SK-N-SH (cell line): ENCODE measurements at regions not wholly inside any gene's neighbourhood (a gene's known extent, or its start where the extent isn't known, plus 50 kb on each side); places are given as distances from the start of the nearest gene placed in this dataset.

Source experiments
- CTCF ChIA-PET: fragments of 300-600, 350-600 bp; formaldehyde crosslinking; extraction: SDS; loops from one replicate; lab custom pipeline; 2021; lab: Yijun Ruan, JAX
- POLR2A ChIA-PET: fragments of 350-600 bp; sonication (Branson Sonifier 250); formaldehyde crosslinking; extraction: SDS; loops from one replicate; lab custom pipeline; 2020; ENCODE audit warnings: antibody characterized with exemption, inconsistent platforms; lab: Yijun Ruan, JAX
- DNase-seq: peaks from one replicate; pipeline ENCODE4 v3.0.0; 2012
- H2AFZ ChIP-seq: fragments of 200-600 bp; sonication (generic); 2 replicates; pipeline ENCODE4 v1.8.1; 2016; ENCODE audit warnings: antibody characterized with exemption, mild to moderate bottlenecking, low read depth
- H3F3A ChIP-seq: fragments of 200-600 bp; sonication (generic); replicated peaks from 2 replicates; pipeline ENCODE3; 2016; ENCODE audit warnings: antibody characterized with exemption, mild to moderate bottlenecking; ENCODE audit not compliant: insufficient read depth
- H3K27ac ChIP-seq, 2 experiments: fragments of 200-500 bp in 1 of 2; fragments of 200-600 bp in 1 of 2; sonication (Bioruptor generic) in 1 of 2; sonication (generic), shearing (Covaris generic) in 1 of 2; 2 replicates each; pipeline versions ENCODE4 v1.5.1 to v1.6.1; 2014 to 2016; ENCODE audit warnings: low read depth in 2 of 2, inconsistent platforms in 1 of 2, low read length in 1 of 2, mild to moderate bottlenecking in 1 of 2, mixed read lengths in 1 of 2
- H3K27me3 ChIP-seq: fragments of 200-600 bp; sonication (generic), shearing (Covaris generic); 2 replicates; pipeline ENCODE4 v1.6.1; 2016; ENCODE audit warnings: mixed run types; ENCODE audit not compliant: insufficient read depth
- H3K36me3 ChIP-seq, 2 experiments: fragments of 200-500 bp in 1 of 2; fragments of 200-600 bp in 1 of 2; sonication (Bioruptor generic) in 1 of 2; sonication (generic) in 1 of 2; replicated peaks in 1 of 2; 2 replicates each; pipeline versions ENCODE3 to v1.5.1; 2014 to 2016; ENCODE audit warnings: low read length in 1 of 2, mild to moderate bottlenecking in 1 of 2; ENCODE audit not compliant: insufficient read depth in 2 of 2, control insufficient read depth in 1 of 2
- H3K4me1 ChIP-seq, 2 experiments: fragments of 200-500 bp in 1 of 2; fragments of 200-600 bp in 1 of 2; sonication (Bioruptor generic) in 1 of 2; sonication (generic), shearing (Covaris generic) in 1 of 2; 2 replicates each; pipeline versions ENCODE4 v1.5.1 to v1.6.1; 2014 to 2016; ENCODE audit warnings: low read depth in 1 of 2, low read length in 1 of 2, mixed run types in 1 of 2; ENCODE audit not compliant: insufficient read depth in 2 of 2, control insufficient read depth in 1 of 2
- H3K4me2 ChIP-seq: fragments of 200-600 bp; sonication (generic), shearing (Covaris generic); 2 replicates; pipeline ENCODE4 v1.6.1; 2017; ENCODE audit warnings: mixed run types
- H3K4me3 ChIP-seq, 2 experiments: fragments of 200-500 bp in 1 of 2; fragments of 200-600 bp in 1 of 2; sonication (Bioruptor generic) in 1 of 2; sonication (generic), shearing (Covaris generic) in 1 of 2; 2 replicates each; pipeline versions ENCODE4 v1.5.1 to v1.8.1; 2014 to 2016; ENCODE audit warnings: low read depth in 2 of 2, inconsistent platforms in 1 of 2, low read length in 1 of 2, mild to moderate bottlenecking in 1 of 2, mixed read lengths in 1 of 2, moderate library complexity in 1 of 2
- H3K79me2 ChIP-seq: fragments of 200-600 bp; sonication (generic); 2 replicates; pipeline ENCODE4 v1.8.1; 2017; ENCODE audit warnings: mild to moderate bottlenecking; ENCODE audit not compliant: insufficient read depth
- H3K9ac ChIP-seq: fragments of 200-600 bp; sonication (generic); 2 replicates; pipeline ENCODE4 v1.6.1; 2017; ENCODE audit warnings: mixed run types
- H3K9me2 ChIP-seq: fragments of 200-600 bp; sonication (generic); 2 replicates; pipeline ENCODE4 v1.6.1; 2017; ENCODE audit warnings: mixed run types
- H3K9me3 ChIP-seq: fragments of 200-600 bp; sonication (generic); 2 replicates; pipeline ENCODE4 v1.6.1; 2017; ENCODE audit warnings: mixed run types, mild to moderate bottlenecking, moderate library complexity
- H4K20me1 ChIP-seq: fragments of 200-600 bp; sonication (generic); 2 replicates; pipeline ENCODE4 v1.6.1; 2017; ENCODE audit warnings: mild to moderate bottlenecking, mixed run types; ENCODE audit not compliant: insufficient read depth
- EP300 ChIP-seq, 2 experiments: IDR thresholded peaks; 2 replicates each; pipeline versions ENCODE4 v1.4.0 to v1.6.1; 2012; ENCODE audit warnings: borderline replicate concordance in 1 of 2, low read depth in 1 of 2, low read length in 1 of 2
- FOXJ3 ChIP-seq: sonication (generic); formaldehyde crosslinking; IDR thresholded peaks from 2 replicates; pipeline ENCODE4 v1.5.1; 2020; ENCODE audit warnings: mild to moderate bottlenecking, missing genetic modification reagents
- GATA2 ChIP-seq: sonication (generic); formaldehyde crosslinking; IDR thresholded peaks from 2 replicates; pipeline ENCODE4 v1.5.0; 2020; ENCODE audit warnings: mild to moderate bottlenecking, missing genetic modification reagents
- MXI1 ChIP-seq: IDR thresholded peaks from 2 replicates; pipeline ENCODE4 v1.6.1; 2012; ENCODE audit warnings: mild to moderate bottlenecking, low read depth, low read length, improper control_type of control experiment
- NFIC ChIP-seq: IDR thresholded peaks from 2 replicates; pipeline ENCODE4 v1.4.0; 2012; ENCODE audit warnings: borderline replicate concordance
- POLR2AphosphoS5 ChIP-seq: IDR thresholded peaks from 2 replicates; pipeline ENCODE4 v1.6.1; 2012; ENCODE audit warnings: low read depth, low read length
- RAD21 ChIP-seq: IDR thresholded peaks from 2 replicates; pipeline ENCODE4 v1.6.1; 2012; ENCODE audit warnings: mild to moderate bottlenecking, low read length
- RXRA ChIP-seq: IDR thresholded peaks from 2 replicates; pipeline ENCODE4 v1.4.0; 2012; ENCODE audit warnings: low read depth, mild to moderate bottlenecking, borderline replicate concordance
- SIN3A ChIP-seq: IDR thresholded peaks from 2 replicates; pipeline ENCODE4 v1.6.1; 2012; ENCODE audit warnings: low read depth, mild to moderate bottlenecking, low read length, moderate library complexity, borderline replicate concordance
- SMC3 ChIP-seq: IDR thresholded peaks from 2 replicates; pipeline ENCODE4 v1.6.1; 2012; ENCODE audit warnings: low read depth, low read length, improper control_type of control experiment
- TEAD4 ChIP-seq: IDR thresholded peaks from 2 replicates; pipeline ENCODE4 v1.4.0; 2012; ENCODE audit warnings: mild to moderate bottlenecking, borderline replicate concordance; ENCODE audit not compliant: insufficient read depth
- WGBS: methylation state at CpG from one replicate; pipeline ENCODE4 v1.1.6; 2017; ENCODE audit warnings: low lambda C conversion rate; 5-methylcytosine and 5-hydroxymethylcytosine counted together
- TF ChIP-seq, protein P1 (sequence below): fragments of 150-350 bp; IDR thresholded peaks from 2 replicates; pipeline ENCODE4 v1.6.1; 2017; ENCODE audit warnings: antibody characterized with exemption, low read length, low read depth, borderline replicate concordance
- TF ChIP-seq, protein P2 (sequence below): IDR thresholded peaks from 2 replicates; pipeline ENCODE4 v1.4.0; 2012; ENCODE audit warnings: low read depth, borderline replicate concordance
- TF ChIP-seq, protein P3 (sequence below): IDR thresholded peaks from 2 replicates; pipeline ENCODE4; 2012
- TF ChIP-seq, protein P4 (sequence below): IDR thresholded peaks from 2 replicates; pipeline ENCODE4 v1.4.0; 2012; ENCODE audit warnings: low read depth, borderline replicate concordance
- TF ChIP-seq, protein P5 (sequence below): IDR thresholded peaks from 2 replicates; pipeline ENCODE4 v1.6.1; 2012; ENCODE audit warnings: mild to moderate bottlenecking, low read depth, low read length, moderate library complexity
- TF ChIP-seq, protein P6 (sequence below): fragments of 150-350 bp; IDR thresholded peaks from 2 replicates; pipeline ENCODE4 v1.6.1; 2016; ENCODE audit warnings: mild to moderate bottlenecking, low read depth, low read length
- TF ChIP-seq, protein P7 (sequence below): IDR thresholded peaks from 2 replicates; pipeline ENCODE4 v1.4.0; 2012; ENCODE audit warnings: low read depth

DNA sequence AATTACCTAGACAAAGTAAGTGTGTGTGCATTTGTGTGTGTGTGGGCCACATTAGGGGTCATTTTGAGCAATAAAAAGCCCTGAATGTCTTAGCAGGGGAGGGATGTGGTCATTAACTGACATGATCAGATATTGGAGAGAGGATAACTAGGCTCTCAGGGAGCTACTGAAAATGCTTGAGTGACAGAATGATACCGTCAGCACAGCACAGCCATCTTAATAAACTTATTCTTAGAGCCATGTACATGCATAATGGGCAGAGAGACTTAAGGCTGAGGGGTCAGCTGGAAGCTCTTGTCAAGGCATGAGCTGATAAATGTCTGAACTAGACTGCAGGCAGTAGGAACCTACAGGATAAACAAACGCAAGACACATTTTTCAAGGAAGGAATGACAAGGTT is 239.1 kb upstream of the NCAM1 start:
- no peaks in the 10 kb centered on the region for H3K9me2 ChIP-seq
- TF ChIP-seq, protein P1, sequence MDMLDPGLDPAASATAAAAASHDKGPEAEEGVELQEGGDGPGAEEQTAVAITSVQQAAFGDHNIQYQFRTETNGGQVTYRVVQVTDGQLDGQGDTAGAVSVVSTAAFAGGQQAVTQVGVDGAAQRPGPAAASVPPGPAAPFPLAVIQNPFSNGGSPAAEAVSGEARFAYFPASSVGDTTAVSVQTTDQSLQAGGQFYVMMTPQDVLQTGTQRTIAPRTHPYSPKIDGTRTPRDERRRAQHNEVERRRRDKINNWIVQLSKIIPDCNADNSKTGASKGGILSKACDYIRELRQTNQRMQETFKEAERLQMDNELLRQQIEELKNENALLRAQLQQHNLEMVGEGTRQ, result no peak
- TF ChIP-seq, protein P2, sequence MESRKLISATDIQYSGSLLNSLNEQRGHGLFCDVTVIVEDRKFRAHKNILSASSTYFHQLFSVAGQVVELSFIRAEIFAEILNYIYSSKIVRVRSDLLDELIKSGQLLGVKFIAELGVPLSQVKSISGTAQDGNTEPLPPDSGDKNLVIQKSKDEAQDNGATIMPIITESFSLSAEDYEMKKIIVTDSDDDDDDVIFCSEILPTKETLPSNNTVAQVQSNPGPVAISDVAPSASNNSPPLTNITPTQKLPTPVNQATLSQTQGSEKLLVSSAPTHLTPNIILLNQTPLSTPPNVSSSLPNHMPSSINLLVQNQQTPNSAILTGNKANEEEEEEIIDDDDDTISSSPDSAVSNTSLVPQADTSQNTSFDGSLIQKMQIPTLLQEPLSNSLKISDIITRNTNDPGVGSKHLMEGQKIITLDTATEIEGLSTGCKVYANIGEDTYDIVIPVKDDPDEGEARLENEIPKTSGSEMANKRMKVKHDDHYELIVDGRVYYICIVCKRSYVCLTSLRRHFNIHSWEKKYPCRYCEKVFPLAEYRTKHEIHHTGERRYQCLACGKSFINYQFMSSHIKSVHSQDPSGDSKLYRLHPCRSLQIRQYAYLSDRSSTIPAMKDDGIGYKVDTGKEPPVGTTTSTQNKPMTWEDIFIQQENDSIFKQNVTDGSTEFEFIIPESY, result no peak
- TF ChIP-seq MXI1, result no peak
- TF ChIP-seq RXRA, result no peak
- TF ChIP-seq RAD21, result no peak
- TF ChIP-seq SMC3, result no peak
- TF ChIP-seq TEAD4, result no peak
- no peak for TF ChIP-seq EP300 (IDR thresholded peaks at IDR 0.05; ENCODE audit: borderline replicate concordance in 1 of 2, low read depth in 1 of 2, low read length in 1 of 2)
- TF ChIP-seq, protein P3, sequence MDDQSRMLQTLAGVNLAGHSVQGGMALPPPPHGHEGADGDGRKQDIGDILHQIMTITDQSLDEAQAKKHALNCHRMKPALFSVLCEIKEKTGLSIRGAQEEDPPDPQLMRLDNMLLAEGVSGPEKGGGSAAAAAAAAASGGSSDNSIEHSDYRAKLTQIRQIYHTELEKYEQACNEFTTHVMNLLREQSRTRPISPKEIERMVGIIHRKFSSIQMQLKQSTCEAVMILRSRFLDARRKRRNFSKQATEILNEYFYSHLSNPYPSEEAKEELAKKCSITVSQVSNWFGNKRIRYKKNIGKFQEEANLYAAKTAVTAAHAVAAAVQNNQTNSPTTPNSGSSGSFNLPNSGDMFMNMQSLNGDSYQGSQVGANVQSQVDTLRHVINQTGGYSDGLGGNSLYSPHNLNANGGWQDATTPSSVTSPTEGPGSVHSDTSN, result no peak
- TF ChIP-seq, protein P4, sequence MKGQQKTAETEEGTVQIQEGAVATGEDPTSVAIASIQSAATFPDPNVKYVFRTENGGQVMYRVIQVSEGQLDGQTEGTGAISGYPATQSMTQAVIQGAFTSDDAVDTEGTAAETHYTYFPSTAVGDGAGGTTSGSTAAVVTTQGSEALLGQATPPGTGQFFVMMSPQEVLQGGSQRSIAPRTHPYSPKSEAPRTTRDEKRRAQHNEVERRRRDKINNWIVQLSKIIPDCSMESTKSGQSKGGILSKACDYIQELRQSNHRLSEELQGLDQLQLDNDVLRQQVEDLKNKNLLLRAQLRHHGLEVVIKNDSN, result no peak
- TF ChIP-seq FOXJ3, result no peak
- no peak for TF ChIP-seq SIN3A
- no peak for TF ChIP-seq GATA2 (CRISPR knock-in tag)
- TF ChIP-seq POLR2AphosphoS5, result no peak
- no peak for TF ChIP-seq NFIC
- TF ChIP-seq, protein P5, sequence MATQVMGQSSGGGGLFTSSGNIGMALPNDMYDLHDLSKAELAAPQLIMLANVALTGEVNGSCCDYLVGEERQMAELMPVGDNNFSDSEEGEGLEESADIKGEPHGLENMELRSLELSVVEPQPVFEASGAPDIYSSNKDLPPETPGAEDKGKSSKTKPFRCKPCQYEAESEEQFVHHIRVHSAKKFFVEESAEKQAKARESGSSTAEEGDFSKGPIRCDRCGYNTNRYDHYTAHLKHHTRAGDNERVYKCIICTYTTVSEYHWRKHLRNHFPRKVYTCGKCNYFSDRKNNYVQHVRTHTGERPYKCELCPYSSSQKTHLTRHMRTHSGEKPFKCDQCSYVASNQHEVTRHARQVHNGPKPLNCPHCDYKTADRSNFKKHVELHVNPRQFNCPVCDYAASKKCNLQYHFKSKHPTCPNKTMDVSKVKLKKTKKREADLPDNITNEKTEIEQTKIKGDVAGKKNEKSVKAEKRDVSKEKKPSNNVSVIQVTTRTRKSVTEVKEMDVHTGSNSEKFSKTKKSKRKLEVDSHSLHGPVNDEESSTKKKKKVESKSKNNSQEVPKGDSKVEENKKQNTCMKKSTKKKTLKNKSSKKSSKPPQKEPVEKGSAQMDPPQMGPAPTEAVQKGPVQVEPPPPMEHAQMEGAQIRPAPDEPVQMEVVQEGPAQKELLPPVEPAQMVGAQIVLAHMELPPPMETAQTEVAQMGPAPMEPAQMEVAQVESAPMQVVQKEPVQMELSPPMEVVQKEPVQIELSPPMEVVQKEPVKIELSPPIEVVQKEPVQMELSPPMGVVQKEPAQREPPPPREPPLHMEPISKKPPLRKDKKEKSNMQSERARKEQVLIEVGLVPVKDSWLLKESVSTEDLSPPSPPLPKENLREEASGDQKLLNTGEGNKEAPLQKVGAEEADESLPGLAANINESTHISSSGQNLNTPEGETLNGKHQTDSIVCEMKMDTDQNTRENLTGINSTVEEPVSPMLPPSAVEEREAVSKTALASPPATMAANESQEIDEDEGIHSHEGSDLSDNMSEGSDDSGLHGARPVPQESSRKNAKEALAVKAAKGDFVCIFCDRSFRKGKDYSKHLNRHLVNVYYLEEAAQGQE, result no peak
- TF ChIP-seq, protein P6, sequence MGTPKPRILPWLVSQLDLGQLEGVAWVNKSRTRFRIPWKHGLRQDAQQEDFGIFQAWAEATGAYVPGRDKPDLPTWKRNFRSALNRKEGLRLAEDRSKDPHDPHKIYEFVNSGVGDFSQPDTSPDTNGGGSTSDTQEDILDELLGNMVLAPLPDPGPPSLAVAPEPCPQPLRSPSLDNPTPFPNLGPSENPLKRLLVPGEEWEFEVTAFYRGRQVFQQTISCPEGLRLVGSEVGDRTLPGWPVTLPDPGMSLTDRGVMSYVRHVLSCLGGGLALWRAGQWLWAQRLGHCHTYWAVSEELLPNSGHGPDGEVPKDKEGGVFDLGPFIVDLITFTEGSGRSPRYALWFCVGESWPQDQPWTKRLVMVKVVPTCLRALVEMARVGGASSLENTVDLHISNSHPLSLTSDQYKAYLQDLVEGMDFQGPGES, result no peak
- TF ChIP-seq, protein P7, sequence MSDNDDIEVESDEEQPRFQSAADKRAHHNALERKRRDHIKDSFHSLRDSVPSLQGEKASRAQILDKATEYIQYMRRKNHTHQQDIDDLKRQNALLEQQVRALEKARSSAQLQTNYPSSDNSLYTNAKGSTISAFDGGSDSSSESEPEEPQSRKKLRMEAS, result no peak
- CTCF ChIA-PET, result interaction anchor here (0.9 to 1.6 kb wide), 3 partner anchors 10 to 404 kb away, joined by 3 to 4 read pairs (median 3); no protein-coding TSS in a partner anchor

More for the DNA sequence above, 239.1 kb upstream of the NCAM1 start:
- H3K9ac ChIP-seq, result no peak overlapping the region
- no peak overlapping the region for H2AFZ ChIP-seq
- no peak overlapping the region for H3K4me3 ChIP-seq
- no peaks in the 10 kb centered on the region for H4K20me1 ChIP-seq
- H3K36me3 ChIP-seq, result no peaks in the 10 kb centered on the region
- 66% methylated on average over 2 of the region's 2 CpGs for WGBS
- DNase-seq, result no peak
- H3K27me3 ChIP-seq, result no peaks in the 10 kb centered on the region
- H3K4me1 ChIP-seq, result peaks cover 0 to 12% of the 10 kb centered on the region in 2 experiments; a peak in 1 of 4 replicates
- POLR2A ChIA-PET, result no interaction called here
- no peak overlapping the region for H3K4me2 ChIP-seq
- H3K9me3 ChIP-seq, result no peaks in the 10 kb centered on the region
- H3K27ac ChIP-seq, result no peak overlapping the region
- H3F3A ChIP-seq, result no peaks in the 10 kb centered on the region
- no peaks in the 10 kb centered on the region for H3K79me2 ChIP-seq
